Tibial artery (tissue), 4 donors: ENCODE measurements at regions not wholly inside any gene's neighbourhood (a gene's known extent, or its start where the extent isn't known, plus 50 kb on each side); places are given as distances from the start of the nearest gene placed in this dataset.

Experiments used
- DNase-seq, 2 donors: peaks; one replicate each; pipeline ENCODE4 v3.0.0-alpha.2; 2019
- H3K27ac ChIP-seq, 2 donors: fragments of 200-600 bp; sonication (generic) in 1 of 2; 1 replicate in 1 of 2; 2 replicates in 1 of 2; pipeline ENCODE4 v1.5.1; 2018 to 2019; ENCODE audit warnings: mild to moderate bottlenecking in 1 of 2
- H3K27me3 ChIP-seq, 2 donors: fragments of 200-600 bp; sonication (generic) in 1 of 2; one replicate each; pipeline versions ENCODE4 v1.5.1 to v1.6.0; 2016 to 2019
- H3K36me3 ChIP-seq, 3 donors: fragments of 200-600 bp; sonication (generic) in 2 of 3; one replicate each; pipeline ENCODE4 v1.5.1; 2016 to 2019; ENCODE audit warnings: mild to moderate bottlenecking in 2 of 3
- H3K4me1 ChIP-seq, 4 donors: fragments of 200-600 bp; sonication (generic) in 2 of 4; 1 replicate in 3 of 4; 2 replicates in 1 of 4; pipeline ENCODE4 v1.5.1; 2016 to 2019
- H3K4me3 ChIP-seq, 2 donors: fragments of 200-600 bp; sonication (generic) in 1 of 2; 1 replicate in 1 of 2; 2 replicates in 1 of 2; pipeline ENCODE4 v1.5.1; 2018 to 2019; ENCODE audit warnings: mild to moderate bottlenecking in 2 of 2
- H3K9me3 ChIP-seq, 3 donors: fragments of 200-600 bp; sonication (generic) in 1 of 3; one replicate each; pipeline ENCODE4 v1.5.1; 2016 to 2019
- CTCF ChIP-seq, 2 experiments: fragments of 200-600 bp in 1 of 2; fragments of 450-650 bp in 1 of 2; IDR thresholded peaks; one replicate each; pipeline ENCODE4 v1.5.1; 2017 to 2019; ENCODE audit warnings: antibody characterized with exemption in 2 of 2, mild to moderate bottlenecking in 1 of 2, moderate library complexity in 1 of 2
- intact Hi-C: fragments of 100-400 bp; cut with DNase I; formaldehyde crosslinking; loops from one replicate; pipeline ENCODE4 v1.15.0; 2023; ENCODE audit warnings: low total_unique reads

- intact Hi-C loops: no loop called here
- no peak for DNase-seq
- Histone ChIP-seq H3K27ac (no peak overlapping the region), H3K9me3 (no peaks in the 10 kb centered on the region), H3K4me1 (peaks cover 0 to 10% (median 3%) of the 10 kb centered on the region in 4 donors), H3K4me3 (no peak overlapping the region), H3K36me3 (no peaks in the 10 kb centered on the region), H3K27me3 (no peaks in the 10 kb centered on the region)
- TF ChIP-seq CTCF (IDR thresholded peaks at IDR 0.05): no peak
Observed at GRCh38 chr4:138910195-138910913, 105.2 kb upstream of the NOCT start.

GRCh38 chr4:138909587-138909986, 106.0 kb upstream of the NOCT start:
- no peaks in the 10 kb centered on the region for H3K9me3 ChIP-seq
- peaks cover 0 to 10% (median 3%) of the 10 kb centered on the region in 4 donors for H3K4me1 ChIP-seq
- TF ChIP-seq CTCF (IDR thresholded peaks at IDR 0.05): no peak
- intact Hi-C loops: no loop called here
- H3K27me3 ChIP-seq: no peaks in the 10 kb centered on the region
- H3K27ac ChIP-seq: no peak overlapping the region
- no peaks in the 10 kb centered on the region for H3K36me3 ChIP-seq
- no peak overlapping the region for H3K4me3 ChIP-seq
- no peak for DNase-seq

- no peaks in the 10 kb centered on the region for H3K36me3 ChIP-seq
- no peaks in the 10 kb centered on the region for H3K9me3 ChIP-seq
- H3K27ac ChIP-seq: no peak overlapping the region
- TF ChIP-seq CTCF (IDR thresholded peaks at IDR 0.05): no peak
- peaks cover 0 to 10% (median 3%) of the 10 kb centered on the region in 4 donors for H3K4me1 ChIP-seq
- no peak overlapping the region for H3K4me3 ChIP-seq
- intact Hi-C loops: no loop called here
- no peak for DNase-seq
- H3K27me3 ChIP-seq: no peaks in the 10 kb centered on the region
Observed at GRCh38 chr4:138908134-138908533, 107.4 kb upstream of the NOCT start.

GRCh38 chr4:138907174-138907573, 108.4 kb upstream of the NOCT start:
- Histone ChIP-seq H3K27me3 (no peaks in the 10 kb centered on the region), H3K36me3 (no peaks in the 10 kb centered on the region), H3K27ac (no peak overlapping the region), H3K4me1 (peaks cover 0 to 10% (median 3%) of the 10 kb centered on the region in 4 donors), H3K9me3 (no peaks in the 10 kb centered on the region), H3K4me3 (no peak overlapping the region)
- intact Hi-C loops: no loop called here
- no peak for DNase-seq
- TF ChIP-seq CTCF (IDR thresholded peaks at IDR 0.05): no peak

GRCh38 chr4:138904793-138905192, 110.8 kb upstream of the NOCT start:
- no peak overlapping the region for H3K27ac ChIP-seq
- no peak overlapping the region for H3K4me3 ChIP-seq
- no peaks in the 10 kb centered on the region for H3K27me3 ChIP-seq
- TF ChIP-seq CTCF (IDR thresholded peaks at IDR 0.05): no peak
- no peaks in the 10 kb centered on the region for H3K36me3 ChIP-seq
- no peaks in the 10 kb centered on the region for H3K4me1 ChIP-seq
- intact Hi-C loops: no loop called here
- H3K9me3 ChIP-seq: no peaks in the 10 kb centered on the region
- DNase-seq: no peak
